Ureter (tissue), 1 donor: ENCODE measurements at regions not wholly inside any gene's neighbourhood (a gene's known extent, or its start where the extent isn't known, plus 50 kb on each side); places are given as distances from the start of the nearest gene placed in this dataset.
A peak's percentile ranks its signal among the peaks of the same experiment; 100 is the strongest.
"Not testable (repeated sequence)": the region's sequence is repeated elsewhere in the genome, so short reads cannot be mapped to it uniquely, and the experiment has no call there.

Source experiments
- DNase-seq: peaks from one replicate; pipeline ENCODE4 v3.0.0-alpha.2; 2020; ENCODE audit warnings: low spot score
- donor health status: DM: yes; HTN: yes; CAD: no.

DNA sequence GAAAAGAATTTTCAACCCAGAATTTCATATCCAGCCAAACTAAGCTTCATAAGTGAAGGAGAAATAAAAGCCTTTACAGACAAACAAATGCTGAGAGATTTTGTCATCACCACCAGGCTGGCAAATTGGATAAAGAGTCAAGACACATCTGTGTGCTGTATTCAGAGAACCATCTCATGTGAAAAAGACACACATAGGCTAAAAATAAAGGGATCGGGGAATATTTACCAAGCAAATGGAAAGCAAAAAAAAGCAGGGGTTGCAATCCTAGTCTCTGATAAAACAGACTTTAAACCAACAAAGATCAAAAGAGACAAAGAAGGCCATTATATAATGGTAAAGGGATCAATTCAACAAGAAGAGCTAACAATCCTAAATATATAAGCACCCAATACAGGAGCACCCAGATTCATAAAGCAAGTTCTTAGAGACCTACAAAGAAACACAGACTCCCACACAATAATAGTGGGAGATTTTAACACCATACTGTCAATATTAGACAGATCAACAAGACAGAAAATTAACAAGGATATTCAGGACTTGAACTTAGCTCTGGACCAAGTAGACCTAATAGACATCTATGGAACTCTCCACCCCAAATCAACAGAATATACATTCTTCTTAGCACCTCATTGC is 55.9 kb upstream of the ACSM6 start:
- DNase-seq = not testable (repeated sequence)

DNA sequence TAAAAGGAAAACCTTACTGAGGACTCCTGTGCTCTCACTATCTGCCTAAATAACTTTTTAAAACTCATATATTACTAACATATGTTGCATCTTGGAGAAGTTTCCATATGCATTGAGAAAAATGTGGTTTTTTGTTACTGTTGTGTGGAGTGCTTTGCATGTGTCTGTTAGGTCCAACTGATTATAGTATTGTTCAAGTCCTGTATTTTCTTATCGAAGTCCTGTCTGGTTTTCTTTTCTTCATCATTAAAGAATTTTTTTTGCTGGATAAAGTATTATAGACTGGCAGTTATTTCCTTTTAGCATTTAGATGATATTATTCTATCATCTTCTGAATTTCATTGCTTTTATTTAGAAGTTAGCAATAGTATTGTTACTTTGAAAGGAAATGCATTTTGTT is 59.5 kb upstream of the ACSM6 start:
- no peak for DNase-seq

- DNase-seq = no peak
Observed at GRCh38 chr10:95133997-95134396, 60.0 kb upstream of the ACSM6 start.

DNA sequence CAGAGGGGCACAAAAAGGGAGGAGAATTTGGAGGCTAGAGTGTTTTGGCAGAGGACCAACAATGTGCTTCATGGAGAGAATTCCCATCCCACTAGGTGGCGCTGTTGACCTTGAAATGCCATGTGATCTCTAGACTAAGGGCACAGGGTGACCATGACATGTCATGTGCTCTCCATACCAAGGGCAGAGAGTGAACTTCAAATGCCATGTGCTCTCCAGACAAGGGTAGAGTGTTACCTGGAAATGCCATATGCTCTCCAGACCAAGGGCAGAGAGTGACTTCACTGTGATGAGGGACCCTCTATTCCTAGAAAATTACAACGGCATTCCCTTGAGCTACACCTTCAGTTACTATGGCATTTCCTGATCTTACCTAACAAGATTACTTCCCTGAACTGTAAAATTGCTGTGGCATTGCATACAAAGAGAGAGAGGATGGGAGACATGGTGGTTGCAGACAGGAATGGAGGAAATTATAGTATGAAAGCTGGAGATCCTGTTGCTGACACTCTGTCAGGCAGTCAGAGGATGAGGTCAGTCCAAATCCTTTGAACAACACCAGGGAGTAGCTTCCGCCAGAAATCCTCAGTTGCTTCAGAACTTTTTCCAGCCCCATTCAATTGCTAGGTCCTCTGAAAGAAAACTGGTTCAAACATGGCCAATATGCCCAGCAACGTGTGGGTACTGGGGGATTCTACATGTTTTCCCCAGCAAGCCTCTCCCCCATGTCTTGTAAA is 60.9 kb upstream of the ACSM6 start:
- peak; percentile 55 for DNase-seq

DNA sequence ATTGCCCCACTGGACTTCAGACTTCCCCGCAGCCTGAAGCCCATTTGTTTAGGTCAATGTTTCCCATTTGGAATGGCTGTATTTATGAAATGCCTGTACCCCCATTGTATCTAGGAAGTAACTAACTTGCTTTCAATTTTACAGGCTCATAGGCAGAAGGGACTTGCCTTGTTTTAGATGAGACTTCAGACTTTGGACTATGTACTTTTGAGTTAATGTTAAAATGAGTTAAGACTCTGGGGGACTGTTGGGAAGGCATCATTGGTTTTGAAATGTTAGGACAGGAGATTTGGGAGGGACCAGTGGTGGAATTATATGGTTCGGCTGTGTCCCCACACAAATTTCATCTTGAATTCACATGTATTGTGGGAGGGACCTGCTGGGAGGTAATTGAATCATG is 61.1 kb upstream of the CYP2C8 start:
- not testable (repeated sequence) for DNase-seq

DNA sequence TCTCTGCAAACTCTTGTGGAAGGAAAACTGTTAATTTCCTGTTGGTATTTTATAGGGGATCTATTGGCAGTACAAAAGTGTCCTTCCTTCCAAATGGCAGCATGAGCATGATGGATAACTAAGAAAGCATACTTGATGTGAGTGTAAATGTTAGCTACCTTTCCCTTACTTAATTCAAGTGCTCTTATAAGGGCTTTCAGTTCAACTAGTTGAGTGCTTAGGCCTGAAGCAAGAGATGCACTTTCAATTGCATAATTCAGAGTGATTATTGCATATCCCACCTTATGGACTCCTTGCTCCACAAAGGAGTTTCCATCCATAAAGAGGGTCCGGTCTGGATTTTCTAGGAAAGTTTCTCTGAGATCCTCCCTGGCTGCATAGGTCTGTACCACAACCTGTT is 56.3 kb upstream of the CYP2C8 start:
- no peak for DNase-seq

GRCh38 chr10:95122736-95123135 is 53.4 kb upstream of the CYP2C8 start:
- DNase-seq = no peak

DNA sequence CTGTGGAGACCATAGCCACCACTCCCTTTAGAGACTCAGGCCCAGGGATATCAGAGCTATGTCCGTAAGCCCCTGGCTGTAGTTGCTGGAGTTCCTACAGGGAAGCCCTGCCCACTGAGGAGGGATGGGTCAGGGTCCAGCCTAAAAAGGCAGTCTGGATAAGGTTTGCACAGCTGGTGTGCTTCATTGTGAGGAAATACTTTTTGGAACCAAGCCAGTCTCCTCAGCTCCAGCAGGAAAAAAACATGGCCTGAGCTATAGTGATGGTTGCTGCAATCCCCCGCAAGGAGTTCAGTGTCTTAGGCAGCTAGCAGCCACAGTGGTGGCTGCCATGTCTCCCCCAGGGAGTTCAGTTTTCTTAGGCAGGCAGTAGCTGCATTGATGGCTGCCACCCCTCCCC is 52.6 kb upstream of the CYP2C8 start:
- no peak for DNase-seq
